ENCODE measurements at regions not wholly inside any gene's neighbourhood (a gene's known extent, or its start where the extent isn't known, plus 50 kb on each side); places are given as distances from the start of the nearest gene placed in this dataset.

- Histone ChIP-seq H3K4me3 (no peak overlapping the region), H3K9me3 (no peaks in the 10 kb centered on the region), H3K27ac (no peak overlapping the region), H3K4me1 (no peaks in the 10 kb centered on the region), H3K27me3 (no peaks in the 10 kb centered on the region), H3K36me3 (no peaks in the 10 kb centered on the region)
- intact Hi-C loops (cut with DNase I), result no loop called here
- TF ChIP-seq POLR2AphosphoS5 (IDR thresholded peaks at IDR 0.05) (no peak), EP300 (IDR thresholded peaks at IDR 0.05) (no peak), CTCF (IDR thresholded peaks at IDR 0.05) (no peak), POLR2A (IDR thresholded peaks at IDR 0.05) (no peak)
- no peak for DNase-seq
- WGBS, 2 donors, result 45 to 77% methylated on average over 3 of the region's 3 CpGs
These were observed 442.9 kb downstream of the EDEM1 start for GRCh38 chr3:5630406-5630805.

- no peaks in the 10 kb centered on the region for H3K27me3 ChIP-seq
- intact Hi-C loops (cut with DNase I), result no loop called here
- H3K4me3 ChIP-seq, result no peak overlapping the region
- no peak overlapping the region for H3K27ac ChIP-seq
- peaks cover 0 to 4% (median 1%) of the 10 kb centered on the region in 4 donors for H3K9me3 ChIP-seq
- H3K4me1 ChIP-seq, result no peaks in the 10 kb centered on the region
- H3K36me3 ChIP-seq, result no peaks in the 10 kb centered on the region
- TF ChIP-seq EP300 (IDR thresholded peaks at IDR 0.05) (no peak), POLR2AphosphoS5 (IDR thresholded peaks at IDR 0.05) (no peak), CTCF (IDR thresholded peaks at IDR 0.05) (no peak), POLR2A (IDR thresholded peaks at IDR 0.05) (no peak)
- no peak for DNase-seq
- 79 to 87% methylated on average over 10 of the region's 10 CpGs for WGBS, 2 donors
These were observed 446.5 kb downstream of the EDEM1 start for GRCh38 chr3:5633960-5634359.

GRCh38 chr3:5634411-5634810 lies 446.9 kb downstream of the EDEM1 start:
- Histone ChIP-seq H3K4me1 (no peaks in the 10 kb centered on the region), H3K4me3 (no peak overlapping the region), H3K27me3 (no peaks in the 10 kb centered on the region), H3K9me3 (peaks cover 0 to 4% (median 1%) of the 10 kb centered on the region in 4 donors), H3K36me3 (no peaks in the 10 kb centered on the region), H3K27ac (no peak overlapping the region)
- intact Hi-C loops (cut with DNase I), result no loop called here
- 90 to 92% methylated on average over 6 of the region's 6 CpGs for WGBS, 2 donors
- DNase-seq, result no peak
- no peak for TF ChIP-seq EP300 (IDR thresholded peaks at IDR 0.05)
- TF ChIP-seq CTCF (IDR thresholded peaks at IDR 0.05), result no peak
- TF ChIP-seq POLR2AphosphoS5 (IDR thresholded peaks at IDR 0.05), result no peak
- TF ChIP-seq POLR2A (IDR thresholded peaks at IDR 0.05), result no peak

- Histone ChIP-seq H3K4me3 (no peak overlapping the region), H3K4me1 (no peaks in the 10 kb centered on the region), H3K27me3 (no peaks in the 10 kb centered on the region), H3K9me3 (peaks cover 0 to 4% (median 1%) of the 10 kb centered on the region in 4 donors), H3K36me3 (no peaks in the 10 kb centered on the region), H3K27ac (no peak overlapping the region)
- no peak for TF ChIP-seq POLR2AphosphoS5 (IDR thresholded peaks at IDR 0.05)
- no peak for TF ChIP-seq EP300 (IDR thresholded peaks at IDR 0.05)
- no peak for TF ChIP-seq CTCF (IDR thresholded peaks at IDR 0.05)
- WGBS, 2 donors, result 82 to 89% methylated on average over 2 of the region's 2 CpGs
- DNase-seq, result no peak
- intact Hi-C loops (cut with DNase I), result no loop called here
These were observed 448.2 kb downstream of the EDEM1 start for GRCh38 chr3:5635746-5636145.

GRCh38 chr3:5638550-5638949 lies 451.0 kb downstream of the EDEM1 start:
- intact Hi-C loops (cut with DNase I), result no loop called here
- DNase-seq, result no peak
- Histone ChIP-seq H3K4me3 (no peak overlapping the region), H3K9me3 (peaks cover 0 to 6% (median 1%) of the 10 kb centered on the region in 4 donors), H3K27ac (no peak overlapping the region), H3K27me3 (no peaks in the 10 kb centered on the region), H3K36me3 (no peaks in the 10 kb centered on the region), H3K4me1 (no peaks in the 10 kb centered on the region)
- 67 to 97% methylated on average over 2 of the region's 2 CpGs for WGBS, 2 donors
- TF ChIP-seq POLR2AphosphoS5 (IDR thresholded peaks at IDR 0.05), result no peak
- TF ChIP-seq POLR2A (IDR thresholded peaks at IDR 0.05), result no peak
- TF ChIP-seq CTCF (IDR thresholded peaks at IDR 0.05), result no peak
- no peak for TF ChIP-seq EP300 (IDR thresholded peaks at IDR 0.05)
